Stimulated activated CD4-positive, alpha-beta T cell treated with anti-CD3 and anti-CD28 coated beads, Interleukin-4, amount 100 ng/mL, for 1 hour (primary cell): ENCODE measurements at regions not wholly inside any gene's neighbourhood (a gene's known extent, or its start where the extent isn't known, plus 50 kb on each side); places are given as distances from the start of the nearest gene placed in this dataset.

Source experiments
- DNase-seq: peaks from one replicate; pipeline ENCODE4 v3.0.0-alpha.2; 2020

GRCh38 chr1:93744299-93744988 is 62.8 kb upstream of the BCAR3 start:
- no peak for DNase-seq

DNA sequence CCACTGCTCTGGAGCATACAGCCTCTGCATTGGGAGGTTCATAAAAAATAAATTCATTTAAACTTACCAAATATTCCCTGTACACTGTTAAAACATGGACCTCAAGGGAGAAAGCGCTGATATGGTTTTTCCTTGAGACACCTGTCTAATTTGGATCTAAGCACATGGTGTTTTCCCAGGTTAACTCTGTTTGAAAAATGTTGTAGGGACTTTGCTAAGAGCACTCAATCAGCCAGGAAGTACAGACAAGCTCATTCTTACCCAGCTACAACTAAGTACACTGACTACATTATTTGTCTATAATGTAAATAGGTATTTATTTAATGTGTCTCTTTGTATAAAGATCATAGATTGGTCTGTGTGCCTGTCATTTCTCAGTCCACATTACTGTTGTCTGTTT is 61.8 kb upstream of the BCAR3 start:
- no peak for DNase-seq

DNA sequence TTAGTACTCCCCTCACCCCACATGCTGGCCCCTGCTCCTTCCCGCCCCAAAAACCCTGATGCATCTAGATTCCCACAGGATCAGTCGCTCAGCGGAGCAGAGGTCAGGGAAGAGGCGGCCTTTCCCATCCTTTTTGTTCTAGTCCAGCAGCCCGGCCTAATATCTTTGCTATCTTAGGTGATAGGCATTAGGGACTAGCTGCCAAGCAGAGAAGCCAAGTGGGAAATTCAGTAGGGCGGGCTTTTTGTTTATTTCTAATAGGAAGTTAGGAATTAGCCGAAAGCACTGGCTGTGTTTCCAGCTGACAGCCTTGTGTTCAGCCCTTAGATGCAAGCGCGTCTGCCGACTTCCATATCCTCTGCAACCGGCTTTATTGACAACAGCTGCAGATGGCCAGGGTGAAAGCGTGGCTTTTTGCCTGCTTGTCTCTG is 59.0 kb upstream of the BCAR3 start:
- no peak for DNase-seq

DNA sequence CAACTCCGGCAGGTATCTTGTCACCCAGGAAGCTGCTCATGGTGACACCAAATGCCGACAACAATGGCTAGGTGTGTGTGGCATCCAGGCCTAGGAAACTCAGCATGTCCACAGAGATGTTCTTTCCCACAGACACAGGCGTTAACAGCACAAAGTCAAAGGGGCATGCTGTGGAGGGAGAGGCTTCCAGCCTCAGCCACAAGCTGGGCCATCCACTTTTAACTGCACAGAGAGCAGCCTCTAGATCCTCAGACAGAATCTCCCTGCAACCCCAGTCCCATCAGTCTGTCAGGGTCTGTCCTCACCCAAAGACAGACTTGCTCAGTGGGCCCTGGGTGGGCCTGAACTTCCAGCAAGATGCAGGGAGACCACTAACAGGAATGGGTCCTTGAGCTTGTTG is 58.5 kb upstream of the BCAR3 start:
- DNase-seq, result no peak

DNA sequence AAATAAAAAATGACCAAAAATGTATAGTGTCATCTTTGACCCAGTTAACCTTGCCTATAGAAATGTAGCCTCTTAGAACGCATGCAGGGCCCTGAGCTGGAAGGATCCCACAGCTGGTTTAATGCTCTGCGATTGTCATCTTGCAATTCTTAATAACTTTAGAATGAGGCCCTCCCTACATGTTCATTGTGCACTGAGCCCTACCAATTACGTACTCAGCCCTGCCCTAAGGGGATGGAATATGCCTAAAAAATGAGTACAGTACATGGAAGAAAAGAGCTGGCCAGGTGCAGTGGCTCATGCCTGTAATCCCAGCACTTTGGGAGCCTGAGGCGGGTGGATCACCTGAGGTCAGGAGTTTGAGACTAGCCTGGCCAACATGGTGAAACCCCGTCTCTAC is 57.8 kb upstream of the BCAR3 start:
- no peak for DNase-seq

DNA sequence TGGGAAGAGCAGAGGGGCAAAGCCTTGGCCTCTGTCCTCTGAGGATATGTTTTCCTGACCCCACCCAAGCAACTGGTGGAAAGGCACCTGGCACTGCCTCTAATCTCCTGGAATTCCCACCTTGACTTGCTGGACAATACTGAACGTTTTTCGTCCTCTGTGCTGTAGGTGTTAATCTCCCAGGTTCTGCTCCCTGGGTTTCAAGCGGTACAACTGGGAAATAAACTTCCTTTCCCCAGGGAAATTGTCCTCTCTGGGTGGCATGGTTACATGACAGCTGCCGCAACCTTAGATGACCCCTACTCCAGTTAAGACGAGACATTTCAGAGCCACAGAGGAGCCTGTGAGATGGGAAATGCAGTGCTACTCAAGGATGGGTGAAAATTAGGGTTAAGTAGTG is 57.3 kb upstream of the BCAR3 start:
- DNase-seq, result no peak

GRCh38 chr1:93738075-93738622 is 56.5 kb upstream of the BCAR3 start:
- DNase-seq, result no peak

DNA sequence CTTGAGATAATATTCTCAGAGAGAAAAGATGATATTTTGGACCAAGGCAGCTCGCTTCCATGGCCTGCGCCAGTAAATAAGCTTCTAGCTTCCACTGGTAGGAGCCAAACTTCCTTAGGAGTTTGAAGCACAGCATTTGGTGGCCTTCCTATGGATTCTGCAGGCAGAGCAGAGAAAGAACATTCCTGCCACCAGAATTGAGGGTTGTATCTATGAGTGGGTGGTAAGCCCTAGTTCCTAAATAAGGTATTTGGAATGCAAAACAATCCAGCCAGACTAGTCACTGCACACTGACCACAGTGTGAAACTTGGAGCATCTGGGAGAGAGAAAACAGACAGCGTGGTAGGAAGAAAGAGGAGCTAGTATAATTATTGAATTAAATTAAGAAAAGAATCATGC is 54.1 kb upstream of the BCAR3 start:
- DNase-seq, result no peak

GRCh38 chr1:93734999-93735398 is 53.4 kb upstream of the BCAR3 start:
- DNase-seq, result no peak

- no peak for DNase-seq
Observed at GRCh38 chr1:93733340-93733739, 51.7 kb upstream of the BCAR3 start.

DNA sequence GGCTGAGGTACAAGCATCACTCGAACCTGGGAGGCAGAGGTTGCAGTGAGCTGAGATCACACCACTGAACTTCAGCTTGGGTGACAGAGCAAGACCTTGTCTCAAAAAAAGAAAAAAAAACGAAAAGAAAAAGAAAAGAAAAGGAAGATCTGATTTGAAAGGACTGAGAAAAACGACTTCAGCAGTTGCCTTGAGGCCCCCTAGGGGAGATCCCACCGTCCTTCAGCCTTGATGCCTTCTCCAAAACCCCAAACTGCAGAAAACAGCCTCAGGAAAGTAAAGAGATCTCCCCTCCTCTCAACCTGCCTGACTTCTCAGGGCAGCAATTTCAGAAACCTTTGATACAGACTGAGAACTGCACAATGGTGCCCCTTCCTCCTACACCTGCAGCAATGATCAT is 50.9 kb upstream of the BCAR3 start:
- DNase-seq, result no peak
